Large intestine (tissue), 3 donors: ENCODE measurements at regions not wholly inside any gene's neighbourhood (a gene's known extent, or its start where the extent isn't known, plus 50 kb on each side); places are given as distances from the start of the nearest gene placed in this dataset.

Experiments used
- DNase-seq, 2 donors: peaks; one replicate each; pipeline versions ENCODE4 v3.0.0 to v3.0.0-alpha.2; 2013
- H3K27ac ChIP-seq: one replicate; pipeline ENCODE4 v1.5.1; 2013; ENCODE audit warnings: low read length
- H3K27me3 ChIP-seq: 2 replicates; pipeline ENCODE4 v1.6.1; 2013; ENCODE audit warnings: low read length; ENCODE audit not compliant: control insufficient read depth, insufficient read depth
- H3K36me3 ChIP-seq: 2 replicates; pipeline ENCODE4 v1.6.1; 2013; ENCODE audit warnings: low read length; ENCODE audit not compliant: control insufficient read depth, insufficient read depth
- H3K4me1 ChIP-seq: one replicate; pipeline ENCODE4 v1.6.1; 2013; ENCODE audit warnings: low read length; ENCODE audit not compliant: control insufficient read depth, insufficient read depth
- H3K4me3 ChIP-seq: one replicate; pipeline ENCODE4 v1.5.1; 2013; ENCODE audit warnings: low read length
- H3K9me3 ChIP-seq: one replicate; pipeline ENCODE4 v1.6.1; 2013; ENCODE audit warnings: mild to moderate bottlenecking, low read depth, low read length, moderate library complexity; ENCODE audit not compliant: control insufficient read depth
- WGBS: methylation state at CpG from one replicate; pipeline ENCODE4 v1.1.5; 2013; ENCODE audit warnings: low lambda C conversion rate; ENCODE audit not compliant: insufficient coverage; 5-methylcytosine and 5-hydroxymethylcytosine counted together

DNA sequence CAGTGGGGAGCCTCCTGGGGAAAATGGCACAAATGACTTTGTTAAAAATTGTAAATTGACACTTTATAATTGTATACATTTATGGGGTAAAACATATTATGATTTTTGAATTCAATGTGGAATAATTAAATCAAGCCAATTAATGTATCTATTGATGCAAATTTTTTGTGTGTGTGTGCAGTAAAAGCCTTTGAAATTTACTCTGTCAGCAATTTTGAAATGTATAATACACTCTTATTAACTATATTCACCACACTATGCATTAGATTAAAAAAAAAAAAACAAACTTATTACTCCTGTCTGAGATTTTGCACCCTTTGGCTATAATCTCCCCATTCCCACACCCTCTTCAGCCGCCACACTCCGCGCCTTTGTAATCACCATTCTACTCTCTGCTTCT is 119.2 kb downstream of the S1PR1 start:
- 96% methylated on average over 3 of the region's 3 CpGs for WGBS
- Histone ChIP-seq H3K36me3 (no peaks in the 10 kb centered on the region), H3K4me3 (no peak overlapping the region), H3K9me3 (no peaks in the 10 kb centered on the region), H3K27ac (no peak overlapping the region), H3K4me1 (no peaks in the 10 kb centered on the region), H3K27me3 (no peaks in the 10 kb centered on the region)
- no peak for DNase-seq

GRCh38 chr1:101356604-101357443 is 120.0 kb downstream of the S1PR1 start:
- Histone ChIP-seq H3K27ac (no peak overlapping the region), H3K4me1 (no peaks in the 10 kb centered on the region), H3K4me3 (no peak overlapping the region), H3K9me3 (no peaks in the 10 kb centered on the region), H3K36me3 (no peaks in the 10 kb centered on the region), H3K27me3 (no peaks in the 10 kb centered on the region)
- 79% methylated on average over 2 of the region's 5 CpGs for WGBS
- DNase-seq, result no peak

DNA sequence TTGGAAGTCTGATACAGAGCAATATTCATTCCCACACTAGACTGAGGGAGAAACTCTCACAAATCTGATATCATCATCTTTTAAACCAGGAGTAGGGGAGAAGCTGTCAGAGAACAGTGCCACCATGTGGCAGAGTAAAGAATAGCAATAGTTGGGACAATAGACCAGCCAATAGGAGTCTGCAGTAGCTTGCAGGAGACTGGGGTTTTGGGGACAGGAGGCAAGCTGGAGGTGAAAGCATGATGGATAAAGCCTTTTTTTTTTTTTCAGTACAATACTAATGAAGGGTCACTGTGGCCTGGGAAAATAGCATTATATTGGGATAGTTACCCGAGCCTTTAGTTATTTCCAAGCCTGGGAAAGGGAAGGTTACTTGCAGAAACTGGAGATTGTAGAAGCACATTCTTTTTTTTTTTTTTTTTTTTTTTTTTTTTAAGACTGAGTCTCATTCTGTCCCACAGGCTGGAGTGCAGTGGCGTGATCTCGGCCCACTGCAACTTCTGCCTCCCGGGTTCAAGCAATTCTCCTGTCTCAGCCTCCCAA is 120.7 kb downstream of the S1PR1 start:
- Histone ChIP-seq H3K27ac (no peak overlapping the region), H3K9me3 (no peaks in the 10 kb centered on the region), H3K4me3 (no peak overlapping the region), H3K36me3 (no peaks in the 10 kb centered on the region), H3K27me3 (no peaks in the 10 kb centered on the region), H3K4me1 (no peaks in the 10 kb centered on the region)
- DNase-seq, result peak; percentile 44 to 62
- WGBS, result no CpG with 5 or more reads among the region's 4 CpGs

DNA sequence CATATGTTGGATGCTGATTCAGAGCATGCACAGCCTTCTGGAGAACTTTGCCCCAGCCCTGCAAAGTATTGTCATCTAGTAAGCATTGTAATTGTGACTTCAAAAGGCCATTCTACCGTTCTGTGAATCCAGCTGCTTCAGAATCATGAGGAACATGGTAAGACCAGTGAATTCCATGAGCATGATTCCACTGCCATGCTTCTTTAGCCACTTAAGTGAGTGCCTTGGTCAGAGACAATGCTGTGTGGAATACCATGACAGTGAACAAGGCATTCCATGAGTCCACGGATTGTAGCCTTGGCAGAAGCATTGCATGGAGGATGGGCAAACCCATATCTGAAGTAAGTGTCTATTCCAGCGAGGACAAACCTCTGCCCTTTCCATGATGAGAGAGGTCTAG is 123.7 kb downstream of the S1PR1 start:
- no peaks in the 10 kb centered on the region for H3K9me3 ChIP-seq
- WGBS, result no CpG with 5 or more reads among the region's 3 CpGs
- no peaks in the 10 kb centered on the region for H3K36me3 ChIP-seq
- H3K4me3 ChIP-seq, result no peak overlapping the region
- H3K27ac ChIP-seq, result no peak overlapping the region
- no peaks in the 10 kb centered on the region for H3K4me1 ChIP-seq
- DNase-seq, result no peak
- no peaks in the 10 kb centered on the region for H3K27me3 ChIP-seq

DNA sequence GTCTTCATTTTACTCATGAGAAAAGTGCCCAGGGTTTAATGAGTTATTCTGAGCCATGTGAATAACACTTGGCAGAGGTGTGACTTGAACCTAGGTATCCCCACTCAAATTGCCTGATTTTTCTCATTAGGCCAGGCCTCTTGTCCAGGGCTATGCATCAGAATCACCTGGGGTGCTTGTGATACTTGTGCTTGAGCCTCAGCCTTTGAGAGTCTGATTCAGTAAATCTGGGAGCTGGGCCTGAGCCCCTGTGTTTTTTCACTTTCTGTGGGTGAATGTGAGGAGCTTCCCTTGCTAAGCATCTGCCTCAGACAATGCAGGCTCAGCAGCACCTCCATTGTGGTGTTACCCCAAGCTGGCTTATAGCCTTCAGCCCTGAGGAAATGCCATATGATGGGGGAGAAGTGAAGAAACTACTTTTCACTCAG is 127.1 kb downstream of the S1PR1 start:
- no peak for DNase-seq
- Histone ChIP-seq H3K27ac (no peak overlapping the region), H3K27me3 (no peaks in the 10 kb centered on the region), H3K4me3 (no peak overlapping the region), H3K36me3 (no peaks in the 10 kb centered on the region), H3K9me3 (no peaks in the 10 kb centered on the region), H3K4me1 (no peaks in the 10 kb centered on the region)

DNA sequence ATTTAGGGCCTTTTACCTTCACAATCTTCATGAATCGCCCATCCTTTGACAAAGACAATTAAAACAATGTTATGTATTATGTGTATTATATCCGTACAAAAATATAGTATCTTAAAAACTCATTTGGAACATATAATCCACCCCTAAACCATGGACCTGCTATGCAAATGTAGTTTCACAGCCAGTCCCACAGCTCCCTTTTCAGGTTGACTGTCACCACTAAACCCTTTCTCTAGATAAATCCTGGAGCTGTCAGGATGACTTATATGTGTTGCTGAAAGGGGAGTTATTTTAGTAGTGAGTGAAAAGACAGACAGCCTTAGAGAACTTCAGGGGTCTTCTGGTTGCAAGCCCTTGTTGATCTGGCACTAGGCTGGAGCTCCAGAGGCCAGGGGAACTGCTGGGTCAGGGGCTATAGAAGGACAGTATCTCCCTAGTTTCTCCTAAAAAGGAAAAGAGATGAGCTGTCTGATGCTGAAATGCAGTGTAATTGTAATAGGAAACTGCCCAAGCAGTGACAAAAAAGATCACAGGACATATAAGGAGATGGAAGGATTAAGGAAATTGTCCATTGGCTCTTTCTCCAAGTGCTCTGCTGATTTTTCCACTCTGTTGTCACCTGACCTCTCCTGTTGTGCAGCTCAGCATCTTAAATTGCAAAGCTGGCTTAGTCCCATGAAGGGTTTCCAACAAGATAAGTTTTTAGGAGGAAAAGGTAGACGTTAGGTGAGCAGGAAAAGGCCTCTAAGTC is 127.7 kb downstream of the S1PR1 start:
- no peak for DNase-seq
- no peaks in the 10 kb centered on the region for H3K27me3 ChIP-seq
- H3K9me3 ChIP-seq, result no peaks in the 10 kb centered on the region
- no peaks in the 10 kb centered on the region for H3K4me1 ChIP-seq
- no peaks in the 10 kb centered on the region for H3K36me3 ChIP-seq
- no peak overlapping the region for H3K27ac ChIP-seq
- H3K4me3 ChIP-seq, result no peak overlapping the region
- WGBS, result no CpG with 5 or more reads among the region's 3 CpGs

- Histone ChIP-seq H3K27ac (no peak overlapping the region), H3K4me1 (no peaks in the 10 kb centered on the region), H3K9me3 (no peaks in the 10 kb centered on the region), H3K36me3 (no peaks in the 10 kb centered on the region), H3K27me3 (no peaks in the 10 kb centered on the region), H3K4me3 (no peak overlapping the region)
- WGBS, result no CpG with 5 or more reads among the region's 3 CpGs
- no peak for DNase-seq
These were observed 128.4 kb downstream of the S1PR1 start for GRCh38 chr1:101365186-101365585.

DNA sequence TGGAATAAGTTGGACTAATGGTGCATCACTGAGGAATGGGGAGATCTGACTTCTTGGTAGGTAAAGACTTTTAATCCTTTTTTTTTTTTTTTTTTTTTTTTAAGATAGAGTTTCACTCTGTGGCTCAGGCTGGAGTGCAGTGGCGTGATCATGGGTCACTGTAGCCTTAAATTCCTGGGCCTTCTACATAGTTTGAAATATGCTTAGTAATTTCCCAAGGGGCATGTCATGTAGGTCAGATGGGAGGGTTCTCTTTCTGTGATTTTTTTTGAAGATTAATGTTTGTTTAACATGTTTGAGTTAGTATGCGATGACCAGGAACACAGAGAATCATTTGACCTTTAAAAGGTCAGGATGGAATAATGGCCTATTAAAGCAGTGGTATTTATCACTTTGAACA is 129.1 kb downstream of the S1PR1 start:
- no peak overlapping the region for H3K4me3 ChIP-seq
- no peaks in the 10 kb centered on the region for H3K4me1 ChIP-seq
- H3K9me3 ChIP-seq, result no peaks in the 10 kb centered on the region
- no peak overlapping the region for H3K27ac ChIP-seq
- WGBS, result no CpG with 5 or more reads among the region's 2 CpGs
- H3K27me3 ChIP-seq, result no peaks in the 10 kb centered on the region
- H3K36me3 ChIP-seq, result no peaks in the 10 kb centered on the region
- DNase-seq, result no peak

GRCh38 chr1:101366513-101367215 is 129.8 kb downstream of the S1PR1 start:
- no peak for DNase-seq
- Histone ChIP-seq H3K4me1 (no peaks in the 10 kb centered on the region), H3K27me3 (no peaks in the 10 kb centered on the region), H3K4me3 (no peak overlapping the region), H3K27ac (no peak overlapping the region), H3K9me3 (no peaks in the 10 kb centered on the region), H3K36me3 (no peaks in the 10 kb centered on the region)

- Histone ChIP-seq H3K9me3 (no peaks in the 10 kb centered on the region), H3K27me3 (no peaks in the 10 kb centered on the region), H3K4me1 (no peaks in the 10 kb centered on the region), H3K36me3 (no peaks in the 10 kb centered on the region), H3K27ac (no peak overlapping the region), H3K4me3 (no peak overlapping the region)
- WGBS, result no CpG with 5 or more reads among the region's 5 CpGs
- no peak for DNase-seq
These were observed 130.8 kb downstream of the S1PR1 start for GRCh38 chr1:101367630-101368029.
